HCT116 (cell line): ENCODE measurements at regions not wholly inside any gene's neighbourhood (a gene's known extent, or its start where the extent isn't known, plus 50 kb on each side); places are given as distances from the start of the nearest gene placed in this dataset.
A peak's percentile ranks its signal among the peaks of the same experiment; 100 is the strongest.
"Not testable (repeated sequence)": the region's sequence is repeated elsewhere in the genome, so short reads cannot be mapped to it uniquely, and the experiment has no call there.

Source experiments
- ATAC-seq: fragments of 200-7000 bp; cut with Tn5 transposase; 2 replicates; pipeline ENCODE4 v1.9.1; 2020; ENCODE audit warnings: mild to moderate bottlenecking, moderate library complexity
- BruUV-seq: library from RNA; stranded (reverse); fragments of 400-500 nt; replicated peaks from 2 replicates; lab custom pipeline; 2021; lab: Mats Ljungman, UMichigan
- CTCF ChIA-PET: fragments of 300-600 bp; sonication (Branson Sonifier 250); formaldehyde crosslinking; loops from one replicate; lab custom pipeline; 2021; ENCODE audit warnings: antibody characterized with exemption; lab: Charles Lee
- POLR2A ChIA-PET: fragments of 300-600, 350-600 bp; sonication (Branson Sonifier 250); formaldehyde crosslinking; loops from one replicate; lab custom pipeline; 2021; ENCODE audit warnings: antibody characterized with exemption; lab: Charles Lee
- RAD21 ChIA-PET, 2 experiments: fragments of 300-600 bp; sonication (Branson Sonifier 250); formaldehyde crosslinking; loops; one replicate each; lab custom pipeline; 2023; ENCODE audit warnings: low total read pairs in 2 of 2; ENCODE audit not compliant: uncharacterized antibody in 2 of 2, unreplicated experiment in 2 of 2, low non-redundant PET in 1 of 2; lab: Charles Lee
- DNase-seq: peaks from one replicate; pipeline ENCODE4 v3.0.0-alpha.2; 2010; ENCODE audit warnings: low read depth, low spot score
- H2AFZ ChIP-seq: fragments of 200-600 bp; shearing (Covaris generic), sonication (generic); 2 replicates; pipeline ENCODE4 v1.6.1; 2017; ENCODE audit warnings: low read depth, mixed run types, mixed read lengths, antibody characterized with exemption, low read length; ENCODE audit not compliant: poor library complexity, severe bottlenecking
- H3K27ac ChIP-seq: 2 replicates; pipeline ENCODE4 v1.5.1; 2012; ENCODE audit warnings: low read depth, low read length
- H3K27me3 ChIP-seq: fragments of 200-600 bp; sonication (generic); 2 replicates; pipeline ENCODE4 v1.6.1; 2016; ENCODE audit warnings: mixed run types, low read length, mixed read lengths; ENCODE audit not compliant: insufficient read depth
- H3K36me3 ChIP-seq, 2 experiments: fragments of 200-500 bp in 1 of 2; fragments of 200-600 bp in 1 of 2; sonication (Bioruptor generic) in 1 of 2; sonication (generic) in 1 of 2; 2 replicates each; pipeline versions ENCODE4 v1.5.1 to v1.6.1; 2014 to 2016; ENCODE audit warnings: low read length in 2 of 2, inconsistent platforms in 1 of 2, mixed read lengths in 1 of 2, mixed run types in 1 of 2; ENCODE audit not compliant: insufficient read depth in 2 of 2, control insufficient read depth in 1 of 2
- H3K4me1 ChIP-seq, 2 experiments: fragments of 200-600 bp in 1 of 2; sonication (generic) in 1 of 2; 2 replicates each; pipeline versions ENCODE4 v1.5.1 to v1.6.1; 2012 to 2017; ENCODE audit warnings: low read length in 2 of 2, inconsistent platforms in 1 of 2, mild to moderate bottlenecking in 1 of 2, mixed read lengths in 1 of 2, mixed run types in 1 of 2, moderate library complexity in 1 of 2; ENCODE audit not compliant: insufficient read depth in 2 of 2, control insufficient read depth in 1 of 2
- H3K4me2 ChIP-seq: fragments of 200-600 bp; sonication (generic); 2 replicates; pipeline ENCODE4 v1.6.1; 2017; ENCODE audit warnings: mixed run types, low read length, mixed read lengths
- H3K4me3 ChIP-seq, 2 experiments: fragments of 200-600 bp in 1 of 2; sonication (generic) in 1 of 2; replicated peaks in 1 of 2; 2 replicates each; pipeline ENCODE4 v1.5.1; 2011 to 2016; ENCODE audit warnings: low read length in 2 of 2, control low read depth in 1 of 2, low read depth in 1 of 2, mild to moderate bottlenecking in 1 of 2, mixed read lengths in 1 of 2, mixed run types in 1 of 2
- H3K79me2 ChIP-seq: fragments of 200-600 bp; sonication (generic); 2 replicates; pipeline ENCODE4 v1.6.1; 2017; ENCODE audit warnings: mild to moderate bottlenecking, mixed run types, low read length, moderate library complexity, mixed read lengths; ENCODE audit not compliant: insufficient read depth
- H3K9ac ChIP-seq: fragments of 200-600 bp; sonication (generic); 2 replicates; pipeline ENCODE4 v1.6.1; 2016; ENCODE audit warnings: low read length, mixed read lengths
- H3K9me2 ChIP-seq: fragments of 200-600 bp; sonication (generic), shearing (Covaris generic); 2 replicates; pipeline ENCODE4 v1.6.1; 2017; ENCODE audit warnings: mixed run types, mild to moderate bottlenecking, moderate library complexity; ENCODE audit not compliant: insufficient read depth
- H3K9me3 ChIP-seq, 2 experiments: fragments of 200-500 bp in 1 of 2; fragments of 200-600 bp in 1 of 2; sonication (Bioruptor generic) in 1 of 2; sonication (generic) in 1 of 2; 2 replicates each; pipeline ENCODE4 v1.6.1; 2014 to 2017; ENCODE audit warnings: low read length in 2 of 2, mixed read lengths in 2 of 2, inconsistent platforms in 1 of 2, low read depth in 1 of 2, mild to moderate bottlenecking in 1 of 2, mixed run types in 1 of 2, moderate library complexity in 1 of 2; ENCODE audit not compliant: control insufficient read depth in 1 of 2, insufficient read depth in 1 of 2
- H4K20me1 ChIP-seq: fragments of 200-600 bp; sonication (generic), shearing (Covaris generic); 2 replicates; pipeline ENCODE4 v1.6.1; 2017; ENCODE audit warnings: mixed run types, mild to moderate bottlenecking, moderate library complexity; ENCODE audit not compliant: insufficient read depth
- RAD21 ChIP-seq: IDR thresholded peaks from 2 replicates; pipeline ENCODE4 v1.6.1; 2012; ENCODE audit warnings: low read depth, mild to moderate bottlenecking
- REST ChIP-seq: IDR thresholded peaks from 2 replicates; pipeline ENCODE4 v1.6.1; 2012; ENCODE audit warnings: low read depth
- intact Hi-C: fragments of 100-400 bp; cut with micrococcal nuclease; formaldehyde crosslinking; loops from 2 replicates; pipeline ENCODE4 v1.10.0; 2022
- TF ChIP-seq, protein P1 (sequence below), 3 experiments: fragments of 200-600 bp in 1 of 3; sonication (generic) in 1 of 3; IDR thresholded peaks in 2 of 3; conservative IDR thresholded peaks in 1 of 3; 2 replicates each; pipeline ENCODE4 v1.5.1; 2012 to 2017; ENCODE audit warnings: low read depth in 2 of 3, low read length in 2 of 3, antibody characterized with exemption in 1 of 3, borderline replicate concordance in 1 of 3, control low read depth in 1 of 3, mild to moderate bottlenecking in 1 of 3, mixed read lengths in 1 of 3, mixed run types in 1 of 3, moderate library complexity in 1 of 3; ENCODE audit not compliant: insufficient read depth in 1 of 3

DNA sequence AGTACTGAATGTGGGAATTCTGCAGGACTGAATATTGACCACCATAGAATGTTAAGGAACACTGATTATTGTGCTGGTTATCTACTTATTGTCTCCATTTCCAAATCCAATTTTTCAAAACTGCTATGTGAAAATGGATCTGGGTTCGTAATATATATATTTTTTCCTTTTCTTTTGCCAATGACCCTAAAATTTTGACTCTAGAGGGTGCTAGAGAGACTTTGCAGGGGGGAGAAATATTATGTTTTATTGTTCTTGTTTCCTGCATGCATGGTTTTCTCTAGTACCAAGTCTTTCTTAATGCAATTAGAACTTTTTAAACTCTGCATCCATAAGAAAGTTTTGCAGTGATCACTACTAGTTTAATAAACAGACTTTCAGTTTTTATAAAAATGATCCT is 1256.9 kb downstream of the BRINP3 start:
- no peaks in the 10 kb centered on the region for H3K79me2 ChIP-seq
- no peak overlapping the region for H3K9ac ChIP-seq
- no peaks in the 10 kb centered on the region for H4K20me1 ChIP-seq
- H3K36me3 ChIP-seq = no peaks in the 10 kb centered on the region
- H3K9me2 ChIP-seq = no peaks in the 10 kb centered on the region
- ChIA-PET CTCF (no interaction called here), POLR2A (no interaction called here), RAD21 (no interaction called here)
- no peak overlapping the region for H2AFZ ChIP-seq
- no peak overlapping the region for H3K4me3 ChIP-seq
- H3K4me2 ChIP-seq = no peak overlapping the region
- no peak for ATAC-seq
- BruUV-seq = no TSS peak
- H3K4me1 ChIP-seq = no peaks in the 10 kb centered on the region
- no peak for DNase-seq
- no peaks in the 10 kb centered on the region for H3K9me3 ChIP-seq
- intact Hi-C loops = no loop called here
- TF ChIP-seq, protein P1, sequence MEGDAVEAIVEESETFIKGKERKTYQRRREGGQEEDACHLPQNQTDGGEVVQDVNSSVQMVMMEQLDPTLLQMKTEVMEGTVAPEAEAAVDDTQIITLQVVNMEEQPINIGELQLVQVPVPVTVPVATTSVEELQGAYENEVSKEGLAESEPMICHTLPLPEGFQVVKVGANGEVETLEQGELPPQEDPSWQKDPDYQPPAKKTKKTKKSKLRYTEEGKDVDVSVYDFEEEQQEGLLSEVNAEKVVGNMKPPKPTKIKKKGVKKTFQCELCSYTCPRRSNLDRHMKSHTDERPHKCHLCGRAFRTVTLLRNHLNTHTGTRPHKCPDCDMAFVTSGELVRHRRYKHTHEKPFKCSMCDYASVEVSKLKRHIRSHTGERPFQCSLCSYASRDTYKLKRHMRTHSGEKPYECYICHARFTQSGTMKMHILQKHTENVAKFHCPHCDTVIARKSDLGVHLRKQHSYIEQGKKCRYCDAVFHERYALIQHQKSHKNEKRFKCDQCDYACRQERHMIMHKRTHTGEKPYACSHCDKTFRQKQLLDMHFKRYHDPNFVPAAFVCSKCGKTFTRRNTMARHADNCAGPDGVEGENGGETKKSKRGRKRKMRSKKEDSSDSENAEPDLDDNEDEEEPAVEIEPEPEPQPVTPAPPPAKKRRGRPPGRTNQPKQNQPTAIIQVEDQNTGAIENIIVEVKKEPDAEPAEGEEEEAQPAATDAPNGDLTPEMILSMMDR (IDR thresholded peaks at IDR 0.05 in 2 of 3, conservative IDR thresholded peaks at IDR 0.05 in 1 of 3; ENCODE audit: borderline replicate concordance in 1 of 3, insufficient read depth in 1 of 3, low read depth in 2 of 3, low read length in 2 of 3) = peak; percentile 9 to 55 (median 54); a peak in 4 of 6 replicates
- peak; percentile 48 for TF ChIP-seq RAD21
- TF ChIP-seq REST = no peak
- no peaks in the 10 kb centered on the region for H3K27me3 ChIP-seq
- H3K27ac ChIP-seq = no peak overlapping the region

GRCh38 chr1:189225794-189226145 is 1251.9 kb downstream of the BRINP3 start:
- H3K27ac ChIP-seq, H3K9ac ChIP-seq, POLR2A ChIA-PET, H3K79me2 ChIP-seq, H3K9me3 ChIP-seq, H2AFZ ChIP-seq, DNase-seq, H3K27me3 ChIP-seq, H3K4me2 ChIP-seq, H3K36me3 ChIP-seq, intact Hi-C loops, H3K9me2 ChIP-seq, CTCF ChIA-PET, H3K4me1 ChIP-seq, H4K20me1 ChIP-seq, ATAC-seq, RAD21 ChIA-PET, BruUV-seq, H3K4me3 ChIP-seq: not testable (repeated sequence)
